OCI-LY7 (cell line): ENCODE measurements at regions not wholly inside any gene's neighbourhood (a gene's known extent, or its start where the extent isn't known, plus 50 kb on each side); places are given as distances from the start of the nearest gene placed in this dataset.

ENCODE experiments used
- CTCF ChIP-seq: fragments of 200-600 bp; sonication (generic); conservative IDR thresholded peaks from 2 replicates; pipeline ENCODE4 v1.5.1; 2014; ENCODE audit warnings: mild to moderate bottlenecking, antibody characterized with exemption, low read length, moderate library complexity, mixed read lengths
- EZH2phosphoT487 ChIP-seq: fragments of 200-600 bp; sonication (generic); IDR thresholded peaks from 2 replicates; pipeline ENCODE4 v1.6.1; 2018; ENCODE audit warnings: low read depth, borderline replicate concordance, mild to moderate bottlenecking, mixed run types, antibody characterized with exemption, low read length, moderate library complexity, mixed read lengths

GRCh38 chr17:51355441-51356410, 95.4 kb downstream of the UTP18 start:
- TF ChIP-seq EZH2phosphoT487 (no peak), CTCF (no peak)
